WTC11 (cell line): ENCODE measurements at regions not wholly inside any gene's neighbourhood (a gene's known extent, or its start where the extent isn't known, plus 50 kb on each side); places are given as distances from the start of the nearest gene placed in this dataset.

Experiments
- ELF4 ChIP-seq: sonication (generic); formaldehyde crosslinking; IDR thresholded peaks from 2 replicates; pipeline ENCODE4 v1.8.1; 2022; ENCODE audit warnings: low read depth, mild to moderate bottlenecking, moderate library complexity, missing genetic modification reagents
- FOXP1 ChIP-seq: sonication (generic); formaldehyde crosslinking; IDR thresholded peaks from 2 replicates; pipeline ENCODE4 v1.8.0; 2022; ENCODE audit warnings: missing genetic modification reagents, mild to moderate bottlenecking, moderate library complexity, borderline replicate concordance
- JUN ChIP-seq: sonication (generic); formaldehyde crosslinking; IDR thresholded peaks from 2 replicates; pipeline ENCODE4 v1.8.0; 2023; ENCODE audit warnings: mild to moderate bottlenecking, missing genetic modification reagents
- TEAD4 ChIP-seq: sonication (generic); formaldehyde crosslinking; IDR thresholded peaks from 2 replicates; pipeline ENCODE4 v1.8.0; 2022; ENCODE audit warnings: mild to moderate bottlenecking, missing genetic modification reagents
- ZNF263 ChIP-seq: sonication (generic); formaldehyde crosslinking; IDR thresholded peaks from 2 replicates; pipeline ENCODE4 v1.8.1; 2022; ENCODE audit warnings: low read depth, mild to moderate bottlenecking, moderate library complexity, missing genetic modification reagents
- TF ChIP-seq, protein P1 (sequence below): sonication (generic); formaldehyde crosslinking; IDR thresholded peaks from 2 replicates; pipeline ENCODE4 v1.8.0; 2022; ENCODE audit warnings: mild to moderate bottlenecking, missing genetic modification reagents
- TF ChIP-seq, protein P2 (sequence below): fragments of 200-600 bp; IDR thresholded peaks from 2 replicates; pipeline ENCODE4 v1.8.0; 2022; ENCODE audit warnings: antibody characterized with exemption
- TF ChIP-seq, protein P3 (sequence below): sonication (generic); formaldehyde crosslinking; IDR thresholded peaks from 2 replicates; pipeline ENCODE4 v1.8.1; 2022; ENCODE audit warnings: low read depth, missing genetic modification reagents, borderline replicate concordance
- TF ChIP-seq, protein P4 (sequence below): sonication (generic); formaldehyde crosslinking; IDR thresholded peaks from 2 replicates; pipeline ENCODE4 v1.8.0; 2023; ENCODE audit warnings: missing genetic modification reagents, mild to moderate bottlenecking, borderline replicate concordance
- TF ChIP-seq, protein P5 (sequence below): sonication (generic); formaldehyde crosslinking; conservative IDR thresholded peaks from 2 replicates; pipeline ENCODE4 v1.8.1; 2023; ENCODE audit warnings: mild to moderate bottlenecking, low read depth, missing genetic modification reagents, moderate library complexity
- TF ChIP-seq, protein P6 (sequence below): sonication (generic); formaldehyde crosslinking; IDR thresholded peaks from 2 replicates; pipeline ENCODE4 v1.8.0; 2022; ENCODE audit warnings: mild to moderate bottlenecking, missing genetic modification reagents
- TF ChIP-seq, protein P7 (sequence below): sonication (generic); formaldehyde crosslinking; IDR thresholded peaks from 2 replicates; pipeline ENCODE4 v1.8.0; 2022; ENCODE audit warnings: mild to moderate bottlenecking, missing genetic modification reagents
- TF ChIP-seq, protein P8 (sequence below): sonication (generic); formaldehyde crosslinking; IDR thresholded peaks from 2 replicates; pipeline ENCODE4 v1.8.1; 2022; ENCODE audit warnings: missing genetic modification reagents, borderline replicate concordance

DNA sequence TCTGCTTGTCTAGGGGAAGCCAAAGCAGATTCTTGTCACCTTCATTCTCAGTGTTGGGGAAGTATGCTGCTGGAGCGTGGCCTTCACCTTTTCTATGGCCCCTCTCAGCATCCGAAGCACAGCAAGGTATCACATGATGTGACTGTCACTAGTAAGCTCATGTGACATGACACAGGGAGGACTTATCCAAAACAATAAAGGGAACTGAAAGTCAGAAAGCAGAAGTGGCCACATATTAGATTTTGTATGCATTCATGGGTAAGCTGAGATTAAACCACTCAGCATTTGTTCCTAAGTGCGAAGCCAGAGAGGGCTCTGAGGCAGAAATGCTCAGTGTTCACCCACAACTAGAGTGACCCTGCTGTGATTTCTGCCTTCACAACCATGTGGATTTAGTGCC is 72.8 kb upstream of the PCDH8 start:
- TF ChIP-seq FOXP1 (CRISPR knock-in tag): no peak
- TF ChIP-seq TEAD4 (CRISPR knock-in tag): no peak
- TF ChIP-seq, protein P1, sequence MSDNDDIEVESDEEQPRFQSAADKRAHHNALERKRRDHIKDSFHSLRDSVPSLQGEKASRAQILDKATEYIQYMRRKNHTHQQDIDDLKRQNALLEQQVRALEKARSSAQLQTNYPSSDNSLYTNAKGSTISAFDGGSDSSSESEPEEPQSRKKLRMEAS (CRISPR knock-in tag): no peak
- TF ChIP-seq, protein P2, sequence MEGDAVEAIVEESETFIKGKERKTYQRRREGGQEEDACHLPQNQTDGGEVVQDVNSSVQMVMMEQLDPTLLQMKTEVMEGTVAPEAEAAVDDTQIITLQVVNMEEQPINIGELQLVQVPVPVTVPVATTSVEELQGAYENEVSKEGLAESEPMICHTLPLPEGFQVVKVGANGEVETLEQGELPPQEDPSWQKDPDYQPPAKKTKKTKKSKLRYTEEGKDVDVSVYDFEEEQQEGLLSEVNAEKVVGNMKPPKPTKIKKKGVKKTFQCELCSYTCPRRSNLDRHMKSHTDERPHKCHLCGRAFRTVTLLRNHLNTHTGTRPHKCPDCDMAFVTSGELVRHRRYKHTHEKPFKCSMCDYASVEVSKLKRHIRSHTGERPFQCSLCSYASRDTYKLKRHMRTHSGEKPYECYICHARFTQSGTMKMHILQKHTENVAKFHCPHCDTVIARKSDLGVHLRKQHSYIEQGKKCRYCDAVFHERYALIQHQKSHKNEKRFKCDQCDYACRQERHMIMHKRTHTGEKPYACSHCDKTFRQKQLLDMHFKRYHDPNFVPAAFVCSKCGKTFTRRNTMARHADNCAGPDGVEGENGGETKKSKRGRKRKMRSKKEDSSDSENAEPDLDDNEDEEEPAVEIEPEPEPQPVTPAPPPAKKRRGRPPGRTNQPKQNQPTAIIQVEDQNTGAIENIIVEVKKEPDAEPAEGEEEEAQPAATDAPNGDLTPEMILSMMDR: no peak
- TF ChIP-seq, protein P3, sequence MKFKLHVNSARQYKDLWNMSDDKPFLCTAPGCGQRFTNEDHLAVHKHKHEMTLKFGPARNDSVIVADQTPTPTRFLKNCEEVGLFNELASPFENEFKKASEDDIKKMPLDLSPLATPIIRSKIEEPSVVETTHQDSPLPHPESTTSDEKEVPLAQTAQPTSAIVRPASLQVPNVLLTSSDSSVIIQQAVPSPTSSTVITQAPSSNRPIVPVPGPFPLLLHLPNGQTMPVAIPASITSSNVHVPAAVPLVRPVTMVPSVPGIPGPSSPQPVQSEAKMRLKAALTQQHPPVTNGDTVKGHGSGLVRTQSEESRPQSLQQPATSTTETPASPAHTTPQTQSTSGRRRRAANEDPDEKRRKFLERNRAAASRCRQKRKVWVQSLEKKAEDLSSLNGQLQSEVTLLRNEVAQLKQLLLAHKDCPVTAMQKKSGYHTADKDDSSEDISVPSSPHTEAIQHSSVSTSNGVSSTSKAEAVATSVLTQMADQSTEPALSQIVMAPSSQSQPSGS: no peak
- TF ChIP-seq ELF4 (CRISPR knock-in tag): no peak
- TF ChIP-seq, protein P4, sequence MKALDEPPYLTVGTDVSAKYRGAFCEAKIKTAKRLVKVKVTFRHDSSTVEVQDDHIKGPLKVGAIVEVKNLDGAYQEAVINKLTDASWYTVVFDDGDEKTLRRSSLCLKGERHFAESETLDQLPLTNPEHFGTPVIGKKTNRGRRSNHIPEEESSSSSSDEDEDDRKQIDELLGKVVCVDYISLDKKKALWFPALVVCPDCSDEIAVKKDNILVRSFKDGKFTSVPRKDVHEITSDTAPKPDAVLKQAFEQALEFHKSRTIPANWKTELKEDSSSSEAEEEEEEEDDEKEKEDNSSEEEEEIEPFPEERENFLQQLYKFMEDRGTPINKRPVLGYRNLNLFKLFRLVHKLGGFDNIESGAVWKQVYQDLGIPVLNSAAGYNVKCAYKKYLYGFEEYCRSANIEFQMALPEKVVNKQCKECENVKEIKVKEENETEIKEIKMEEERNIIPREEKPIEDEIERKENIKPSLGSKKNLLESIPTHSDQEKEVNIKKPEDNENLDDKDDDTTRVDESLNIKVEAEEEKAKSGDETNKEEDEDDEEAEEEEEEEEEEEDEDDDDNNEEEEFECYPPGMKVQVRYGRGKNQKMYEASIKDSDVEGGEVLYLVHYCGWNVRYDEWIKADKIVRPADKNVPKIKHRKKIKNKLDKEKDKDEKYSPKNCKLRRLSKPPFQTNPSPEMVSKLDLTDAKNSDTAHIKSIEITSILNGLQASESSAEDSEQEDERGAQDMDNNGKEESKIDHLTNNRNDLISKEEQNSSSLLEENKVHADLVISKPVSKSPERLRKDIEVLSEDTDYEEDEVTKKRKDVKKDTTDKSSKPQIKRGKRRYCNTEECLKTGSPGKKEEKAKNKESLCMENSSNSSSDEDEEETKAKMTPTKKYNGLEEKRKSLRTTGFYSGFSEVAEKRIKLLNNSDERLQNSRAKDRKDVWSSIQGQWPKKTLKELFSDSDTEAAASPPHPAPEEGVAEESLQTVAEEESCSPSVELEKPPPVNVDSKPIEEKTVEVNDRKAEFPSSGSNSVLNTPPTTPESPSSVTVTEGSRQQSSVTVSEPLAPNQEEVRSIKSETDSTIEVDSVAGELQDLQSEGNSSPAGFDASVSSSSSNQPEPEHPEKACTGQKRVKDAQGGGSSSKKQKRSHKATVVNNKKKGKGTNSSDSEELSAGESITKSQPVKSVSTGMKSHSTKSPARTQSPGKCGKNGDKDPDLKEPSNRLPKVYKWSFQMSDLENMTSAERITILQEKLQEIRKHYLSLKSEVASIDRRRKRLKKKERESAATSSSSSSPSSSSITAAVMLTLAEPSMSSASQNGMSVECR (CRISPR knock-in tag): no peak
- TF ChIP-seq, protein P5, sequence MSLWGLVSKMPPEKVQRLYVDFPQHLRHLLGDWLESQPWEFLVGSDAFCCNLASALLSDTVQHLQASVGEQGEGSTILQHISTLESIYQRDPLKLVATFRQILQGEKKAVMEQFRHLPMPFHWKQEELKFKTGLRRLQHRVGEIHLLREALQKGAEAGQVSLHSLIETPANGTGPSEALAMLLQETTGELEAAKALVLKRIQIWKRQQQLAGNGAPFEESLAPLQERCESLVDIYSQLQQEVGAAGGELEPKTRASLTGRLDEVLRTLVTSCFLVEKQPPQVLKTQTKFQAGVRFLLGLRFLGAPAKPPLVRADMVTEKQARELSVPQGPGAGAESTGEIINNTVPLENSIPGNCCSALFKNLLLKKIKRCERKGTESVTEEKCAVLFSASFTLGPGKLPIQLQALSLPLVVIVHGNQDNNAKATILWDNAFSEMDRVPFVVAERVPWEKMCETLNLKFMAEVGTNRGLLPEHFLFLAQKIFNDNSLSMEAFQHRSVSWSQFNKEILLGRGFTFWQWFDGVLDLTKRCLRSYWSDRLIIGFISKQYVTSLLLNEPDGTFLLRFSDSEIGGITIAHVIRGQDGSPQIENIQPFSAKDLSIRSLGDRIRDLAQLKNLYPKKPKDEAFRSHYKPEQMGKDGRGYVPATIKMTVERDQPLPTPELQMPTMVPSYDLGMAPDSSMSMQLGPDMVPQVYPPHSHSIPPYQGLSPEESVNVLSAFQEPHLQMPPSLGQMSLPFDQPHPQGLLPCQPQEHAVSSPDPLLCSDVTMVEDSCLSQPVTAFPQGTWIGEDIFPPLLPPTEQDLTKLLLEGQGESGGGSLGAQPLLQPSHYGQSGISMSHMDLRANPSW (CRISPR knock-in tag): no peak
- TF ChIP-seq JUN (CRISPR knock-in tag): no peak
- TF ChIP-seq, protein P6, sequence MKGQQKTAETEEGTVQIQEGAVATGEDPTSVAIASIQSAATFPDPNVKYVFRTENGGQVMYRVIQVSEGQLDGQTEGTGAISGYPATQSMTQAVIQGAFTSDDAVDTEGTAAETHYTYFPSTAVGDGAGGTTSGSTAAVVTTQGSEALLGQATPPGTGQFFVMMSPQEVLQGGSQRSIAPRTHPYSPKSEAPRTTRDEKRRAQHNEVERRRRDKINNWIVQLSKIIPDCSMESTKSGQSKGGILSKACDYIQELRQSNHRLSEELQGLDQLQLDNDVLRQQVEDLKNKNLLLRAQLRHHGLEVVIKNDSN (CRISPR knock-in tag): no peak
- TF ChIP-seq, protein P7, sequence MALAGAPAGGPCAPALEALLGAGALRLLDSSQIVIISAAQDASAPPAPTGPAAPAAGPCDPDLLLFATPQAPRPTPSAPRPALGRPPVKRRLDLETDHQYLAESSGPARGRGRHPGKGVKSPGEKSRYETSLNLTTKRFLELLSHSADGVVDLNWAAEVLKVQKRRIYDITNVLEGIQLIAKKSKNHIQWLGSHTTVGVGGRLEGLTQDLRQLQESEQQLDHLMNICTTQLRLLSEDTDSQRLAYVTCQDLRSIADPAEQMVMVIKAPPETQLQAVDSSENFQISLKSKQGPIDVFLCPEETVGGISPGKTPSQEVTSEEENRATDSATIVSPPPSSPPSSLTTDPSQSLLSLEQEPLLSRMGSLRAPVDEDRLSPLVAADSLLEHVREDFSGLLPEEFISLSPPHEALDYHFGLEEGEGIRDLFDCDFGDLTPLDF (CRISPR knock-in tag): no peak
- no peak for TF ChIP-seq ZNF263 (CRISPR knock-in tag)
- TF ChIP-seq, protein P8, sequence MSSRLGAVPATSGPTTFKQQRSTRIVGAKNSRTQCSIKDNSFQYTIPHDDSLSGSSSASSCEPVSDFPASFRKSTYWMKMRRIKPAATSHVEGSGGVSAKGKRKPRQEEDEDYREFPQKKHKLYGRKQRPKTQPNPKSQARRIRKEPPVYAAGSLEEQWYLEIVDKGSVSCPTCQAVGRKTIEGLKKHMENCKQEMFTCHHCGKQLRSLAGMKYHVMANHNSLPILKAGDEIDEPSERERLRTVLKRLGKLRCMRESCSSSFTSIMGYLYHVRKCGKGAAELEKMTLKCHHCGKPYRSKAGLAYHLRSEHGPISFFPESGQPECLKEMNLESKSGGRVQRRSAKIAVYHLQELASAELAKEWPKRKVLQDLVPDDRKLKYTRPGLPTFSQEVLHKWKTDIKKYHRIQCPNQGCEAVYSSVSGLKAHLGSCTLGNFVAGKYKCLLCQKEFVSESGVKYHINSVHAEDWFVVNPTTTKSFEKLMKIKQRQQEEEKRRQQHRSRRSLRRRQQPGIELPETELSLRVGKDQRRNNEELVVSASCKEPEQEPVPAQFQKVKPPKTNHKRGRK: no peak
